ENCODE measurements at regions not wholly inside any gene's neighbourhood (a gene's known extent, or its start where the extent isn't known, plus 50 kb on each side); places are given as distances from the start of the nearest gene placed in this dataset.

GRCh38 chr5:38207343-38207742, 51.0 kb upstream of the EGFLAM start:
- DNase-seq = peak; percentile 31
- no peak overlapping the region for H3K4me3 ChIP-seq
- no peak overlapping the region for H3K4me2 ChIP-seq (ENCODE audit: unreplicated experiment)
- H4K20me1 ChIP-seq (ENCODE audit: insufficient read depth) = no peaks in the 10 kb centered on the region
- no peaks in the 10 kb centered on the region for H3K79me2 ChIP-seq (ENCODE audit: insufficient read depth)
- in situ Hi-C loops (cut with MboI) = no loop called here
- no peak overlapping the region for H3K9ac ChIP-seq
- no peaks in the 10 kb centered on the region for H3K4me1 ChIP-seq (ENCODE audit: insufficient read depth)
- peaks cover 46% of the 10 kb centered on the region for H3K27me3 ChIP-seq (replicated peaks; ENCODE audit: insufficient read depth)
- H3K36me3 ChIP-seq (ENCODE audit: low read depth) = no peaks in the 10 kb centered on the region
- no peaks in the 10 kb centered on the region for H3F3A ChIP-seq (ENCODE audit: insufficient read depth)
- no peak for TF ChIP-seq EZH2 (IDR thresholded peaks at IDR 0.05; ENCODE audit: insufficient read depth, poor library complexity, severe bottlenecking)
- no peak for TF ChIP-seq EZH2phosphoT487 (IDR thresholded peaks at IDR 0.05; ENCODE audit: insufficient read depth, low read depth)
- H3K27ac ChIP-seq = no peak overlapping the region
- no peaks in the 10 kb centered on the region for H3K9me2 ChIP-seq (ENCODE audit: insufficient read depth)
- H2AFZ ChIP-seq = no peak overlapping the region
- H3K9me3 ChIP-seq (ENCODE audit: low read depth) = no peaks in the 10 kb centered on the region

DNA sequence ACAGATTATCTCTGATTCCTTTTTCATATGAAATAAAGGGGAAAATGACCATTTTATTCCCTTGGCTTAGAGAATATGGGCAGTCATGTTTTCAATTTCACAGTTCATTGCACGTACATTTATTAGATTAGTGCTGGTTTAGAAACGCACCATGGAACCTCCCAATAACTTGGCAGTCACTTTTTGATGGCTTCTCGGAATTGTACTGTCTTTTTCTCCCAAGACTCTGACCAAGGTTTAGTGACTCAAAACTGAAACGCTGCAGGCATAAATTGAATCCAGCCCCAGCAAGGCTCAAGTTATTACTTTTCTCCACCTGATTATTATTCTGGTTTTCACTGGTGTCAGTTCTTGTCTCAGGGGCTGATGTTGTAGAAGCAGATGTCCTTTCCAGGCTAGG, 55.6 kb upstream of the EGFLAM start:
- in situ Hi-C loops (cut with MboI) = no loop called here
- WGBS, 2 experiments (ENCODE audit: low coverage in 1 of 2, low lambda C conversion rate in 2 of 2, missing lambda C conversion rate in 2 of 2) = 2% methylated on average over 4 of the region's 4 CpGs
- H3K4me1 ChIP-seq (ENCODE audit: insufficient read depth) = no peaks in the 10 kb centered on the region
- no peaks in the 10 kb centered on the region for H3K79me2 ChIP-seq (ENCODE audit: insufficient read depth)
- H3K27ac ChIP-seq = no peak overlapping the region
- H3F3A ChIP-seq (ENCODE audit: insufficient read depth) = no peaks in the 10 kb centered on the region
- H3K9me2 ChIP-seq (ENCODE audit: insufficient read depth) = no peaks in the 10 kb centered on the region
- no peak for DNase-seq
- no peak overlapping the region for H3K4me2 ChIP-seq (ENCODE audit: unreplicated experiment)
- TF ChIP-seq EZH2 (IDR thresholded peaks at IDR 0.05; ENCODE audit: insufficient read depth, poor library complexity, severe bottlenecking) = no peak
- no peak for TF ChIP-seq EZH2phosphoT487 (IDR thresholded peaks at IDR 0.05; ENCODE audit: insufficient read depth, low read depth)
- H3K4me3 ChIP-seq = no peak overlapping the region
- no peaks in the 10 kb centered on the region for H3K36me3 ChIP-seq (ENCODE audit: low read depth)
- H3K9me3 ChIP-seq (ENCODE audit: low read depth) = no peaks in the 10 kb centered on the region
- no peak overlapping the region for H2AFZ ChIP-seq
- H4K20me1 ChIP-seq (ENCODE audit: insufficient read depth) = no peaks in the 10 kb centered on the region
- peaks cover 51% of the 10 kb centered on the region for H3K27me3 ChIP-seq (replicated peaks; ENCODE audit: insufficient read depth)
- H3K9ac ChIP-seq = no peak overlapping the region

DNA sequence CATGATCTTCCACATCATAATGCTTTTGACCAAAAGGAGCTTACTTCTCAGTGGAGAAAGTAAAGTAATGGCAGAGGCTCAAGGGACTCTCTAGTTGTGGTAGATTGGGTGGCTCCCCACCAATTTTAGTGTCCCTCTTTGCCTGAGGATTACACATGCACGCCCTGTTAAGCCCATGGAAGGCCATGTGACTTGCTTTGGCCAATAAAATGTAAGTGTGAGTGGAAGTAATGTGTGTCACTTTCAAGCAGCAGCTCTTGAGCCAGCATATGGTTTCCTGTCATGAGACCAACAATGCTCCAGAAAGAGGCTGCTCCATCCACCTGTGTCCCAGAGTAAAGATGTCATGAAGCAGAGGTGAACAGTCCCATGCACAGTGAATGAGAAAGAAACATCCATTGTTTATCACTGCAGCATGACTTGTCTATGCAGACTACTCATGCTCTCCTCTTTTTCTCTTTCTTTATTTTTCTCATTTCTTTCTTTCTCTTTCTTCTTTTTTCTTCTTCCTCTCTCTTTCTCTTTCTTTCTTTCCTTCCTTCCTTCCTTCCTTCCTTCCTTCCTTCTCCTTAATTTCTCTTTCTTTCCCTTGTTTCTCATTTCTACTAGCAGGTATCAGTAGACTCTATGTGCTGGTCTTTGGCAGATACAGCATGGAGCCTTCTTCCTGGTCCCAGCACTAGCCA, 57.3 kb upstream of the EGFLAM start:
- in situ Hi-C loops (cut with MboI) = no loop called here
- Histone ChIP-seq H3K4me1 (ENCODE audit: insufficient read depth) (no peaks in the 10 kb centered on the region), H3K36me3 (ENCODE audit: low read depth) (no peaks in the 10 kb centered on the region), H3K27me3 (replicated peaks; ENCODE audit: insufficient read depth) (peaks cover 49% of the 10 kb centered on the region), H3F3A (ENCODE audit: insufficient read depth) (no peaks in the 10 kb centered on the region), H3K27ac (no peak overlapping the region), H3K4me3 (no peak overlapping the region), H4K20me1 (ENCODE audit: insufficient read depth) (no peaks in the 10 kb centered on the region), H3K4me2 (ENCODE audit: unreplicated experiment) (no peak overlapping the region), H2AFZ (no peak overlapping the region), H3K9me2 (ENCODE audit: insufficient read depth) (no peaks in the 10 kb centered on the region), H3K9ac (no peak overlapping the region), H3K9me3 (ENCODE audit: low read depth) (no peaks in the 10 kb centered on the region), H3K79me2 (ENCODE audit: insufficient read depth) (no peaks in the 10 kb centered on the region)
- 25% methylated on average over 1 of the region's 1 CpG for WGBS, 2 experiments (ENCODE audit: low coverage in 1 of 2, low lambda C conversion rate in 2 of 2, missing lambda C conversion rate in 2 of 2)
- no peak for DNase-seq
- TF ChIP-seq EZH2 (IDR thresholded peaks at IDR 0.05; ENCODE audit: insufficient read depth, poor library complexity, severe bottlenecking) (no peak), EZH2phosphoT487 (IDR thresholded peaks at IDR 0.05; ENCODE audit: insufficient read depth, low read depth) (no peak)

DNA sequence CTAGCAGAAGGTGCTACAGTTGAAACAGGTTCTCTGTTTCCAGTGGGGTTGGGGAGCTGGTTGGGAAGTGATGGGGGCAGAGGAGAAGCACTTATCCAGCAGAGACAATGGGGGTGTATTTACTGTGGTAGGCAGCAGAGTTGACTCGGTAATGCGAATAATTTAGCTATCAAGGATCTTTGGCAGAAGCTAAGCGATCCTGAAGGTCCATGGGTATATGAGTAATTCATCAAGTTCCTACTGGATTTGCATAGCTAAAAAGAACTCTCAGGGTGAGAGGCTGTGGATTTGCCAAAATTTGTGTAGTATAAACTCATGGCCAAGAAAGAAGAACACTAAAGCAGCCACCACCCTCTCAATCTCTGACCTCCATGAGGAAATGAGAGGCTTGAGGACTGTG, 61.2 kb upstream of the EGFLAM start:
- Histone ChIP-seq H3K27me3 (replicated peaks; ENCODE audit: insufficient read depth) (peaks cover 24% of the 10 kb centered on the region), H3K9me3 (ENCODE audit: low read depth) (no peaks in the 10 kb centered on the region), H3F3A (ENCODE audit: insufficient read depth) (no peaks in the 10 kb centered on the region), H3K79me2 (ENCODE audit: insufficient read depth) (no peaks in the 10 kb centered on the region), H3K4me1 (ENCODE audit: insufficient read depth) (no peaks in the 10 kb centered on the region), H3K4me2 (ENCODE audit: unreplicated experiment) (no peak overlapping the region), H2AFZ (no peak overlapping the region), H3K27ac (no peak overlapping the region), H3K9me2 (ENCODE audit: insufficient read depth) (no peaks in the 10 kb centered on the region), H3K9ac (no peak overlapping the region), H4K20me1 (ENCODE audit: insufficient read depth) (no peaks in the 10 kb centered on the region), H3K36me3 (ENCODE audit: low read depth) (no peaks in the 10 kb centered on the region), H3K4me3 (no peak overlapping the region)
- no peak for DNase-seq
- WGBS, 2 experiments (ENCODE audit: low coverage in 1 of 2, low lambda C conversion rate in 2 of 2, missing lambda C conversion rate in 2 of 2) = 83 to 97% methylated on average over 3 of the region's 3 CpGs
- in situ Hi-C loops (cut with MboI) = loop anchor here (10.0 to 25.0 kb wide), 2 partner anchors 460 to 782 kb away; no protein-coding TSS in a partner anchor
- TF ChIP-seq EZH2phosphoT487 (IDR thresholded peaks at IDR 0.05; ENCODE audit: insufficient read depth, low read depth) = no peak
- TF ChIP-seq EZH2 (IDR thresholded peaks at IDR 0.05; ENCODE audit: insufficient read depth, poor library complexity, severe bottlenecking) = no peak

All from GM23248 (cell line).